NCI-H2107 treated with DMSO at 0.1 percent for 48 hours (cell line): ENCODE measurements at regions not wholly inside any gene's neighbourhood (a gene's known extent, or its start where the extent isn't known, plus 50 kb on each side); places are given as distances from the start of the nearest gene placed in this dataset.
A peak's percentile ranks its signal among the peaks of the same experiment; 100 is the strongest.

Experiments used
- DNase-seq: peaks from one replicate; lab custom pipeline; 2025; ENCODE audit not compliant: unreplicated experiment; lab: John Stamatoyannopoulos, UW

- no peak for DNase-seq
Observed at GRCh38 chr9:129335464-129336129, 157.5 kb upstream of the IER5L start.

DNA sequence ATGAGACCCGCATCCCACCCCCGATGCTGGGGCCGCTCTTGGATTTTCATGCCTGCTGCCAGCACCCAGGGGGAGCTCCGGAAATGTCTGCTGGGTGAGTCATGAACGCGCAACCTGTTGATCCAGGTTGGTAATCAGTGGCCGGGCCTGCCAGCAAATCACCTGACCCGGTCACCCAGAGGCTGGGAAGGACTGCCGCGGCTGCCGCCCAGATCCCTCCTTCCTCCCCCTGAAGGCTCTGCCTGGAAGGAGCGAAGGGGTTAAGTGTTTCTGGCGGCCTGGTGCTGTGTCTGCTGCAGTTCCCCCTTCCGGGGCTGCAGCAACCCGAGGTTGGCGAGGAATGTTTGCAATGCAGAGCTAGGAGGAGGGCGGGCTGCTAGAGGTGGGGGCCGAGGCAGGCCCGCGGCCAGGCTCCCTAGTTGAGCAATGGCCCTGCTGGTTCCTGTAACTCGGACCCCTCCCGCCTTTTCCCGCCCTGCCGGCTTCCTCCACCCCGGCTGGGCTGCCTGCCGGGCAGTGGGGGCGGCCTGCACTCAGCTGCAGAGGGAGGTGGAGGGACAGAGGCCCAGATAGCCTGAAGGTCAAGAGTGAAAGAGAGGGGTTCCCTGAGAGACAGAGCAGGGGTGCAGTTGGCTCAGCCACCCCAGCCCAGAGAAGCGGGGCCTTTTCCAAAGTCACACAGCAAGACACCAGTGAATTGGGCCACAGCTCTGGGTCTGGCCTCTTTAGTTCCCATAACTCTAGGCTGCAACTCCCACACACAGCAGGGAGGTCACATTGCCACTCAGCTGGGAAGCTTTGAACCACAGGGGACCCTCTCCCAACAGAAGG is 156.3 kb upstream of the IER5L start:
- DNase-seq = peak; percentile 25

GRCh38 chr9:129333617-129334104 is 155.6 kb upstream of the IER5L start:
- DNase-seq = no peak

- DNase-seq = no peak
Observed at GRCh38 chr9:129332581-129332980, 154.5 kb upstream of the IER5L start.

GRCh38 chr9:129331772-129332500 is 153.9 kb upstream of the IER5L start:
- DNase-seq = no peak

DNA sequence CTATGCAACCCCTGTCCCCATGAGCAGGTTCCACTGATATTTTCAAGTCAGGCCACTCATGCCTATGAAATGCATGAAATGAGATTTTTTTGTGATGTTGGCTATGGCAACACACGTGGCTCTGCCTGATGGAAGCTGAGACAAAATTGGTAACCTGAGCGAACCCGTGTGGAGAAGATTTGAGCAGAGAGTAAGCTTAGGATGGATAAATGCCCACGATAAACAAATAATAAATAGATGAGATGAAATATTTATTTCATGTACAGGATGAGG is 153.4 kb upstream of the IER5L start:
- no peak for DNase-seq

- no peak for DNase-seq
Observed at GRCh38 chr9:129330711-129331492, 152.8 kb upstream of the IER5L start.

DNA sequence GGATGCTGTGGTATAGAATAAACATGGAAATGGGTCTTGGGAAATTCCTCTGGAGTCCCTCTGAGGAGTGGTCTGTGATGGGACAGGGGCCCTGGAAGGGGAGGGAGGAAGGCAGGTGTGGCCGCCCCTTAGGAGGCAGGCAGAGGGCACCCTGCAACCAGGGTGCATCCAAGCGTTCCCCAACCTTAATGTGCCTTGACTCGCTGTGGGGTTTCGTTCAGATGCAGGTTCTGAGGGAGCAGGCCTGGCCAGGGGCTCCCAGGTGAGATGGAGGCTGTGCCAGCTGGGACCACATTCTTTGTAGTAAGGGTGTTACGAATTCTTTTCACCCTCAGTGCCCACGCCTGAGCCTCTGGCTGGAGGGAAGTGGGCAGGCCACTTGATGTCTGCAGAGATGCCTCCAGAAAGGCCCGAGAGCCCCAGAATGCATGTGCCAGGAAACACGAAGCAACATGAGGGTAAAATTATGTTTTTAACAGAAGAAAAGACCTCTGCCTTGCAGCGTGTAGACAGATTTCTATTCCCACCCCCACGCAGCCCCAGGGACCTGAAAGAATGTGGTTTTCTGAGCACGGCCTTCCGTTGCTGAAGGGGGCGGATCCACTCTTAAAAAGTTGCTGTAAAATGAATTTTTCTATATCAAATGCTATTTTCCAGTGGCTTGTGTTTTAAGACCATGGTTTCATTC is 150.4 kb upstream of the IER5L start:
- DNase-seq = no peak

GRCh38 chr9:129327552-129328328 is 149.7 kb upstream of the IER5L start:
- no peak for DNase-seq

GRCh38 chr9:129326061-129327005 is 148.3 kb upstream of the IER5L start:
- DNase-seq = no peak

GRCh38 chr9:129324808-129325502 is 146.9 kb upstream of the IER5L start:
- no peak for DNase-seq

GRCh38 chr9:129323999-129324553 is 146.0 kb upstream of the IER5L start:
- no peak for DNase-seq

DNA sequence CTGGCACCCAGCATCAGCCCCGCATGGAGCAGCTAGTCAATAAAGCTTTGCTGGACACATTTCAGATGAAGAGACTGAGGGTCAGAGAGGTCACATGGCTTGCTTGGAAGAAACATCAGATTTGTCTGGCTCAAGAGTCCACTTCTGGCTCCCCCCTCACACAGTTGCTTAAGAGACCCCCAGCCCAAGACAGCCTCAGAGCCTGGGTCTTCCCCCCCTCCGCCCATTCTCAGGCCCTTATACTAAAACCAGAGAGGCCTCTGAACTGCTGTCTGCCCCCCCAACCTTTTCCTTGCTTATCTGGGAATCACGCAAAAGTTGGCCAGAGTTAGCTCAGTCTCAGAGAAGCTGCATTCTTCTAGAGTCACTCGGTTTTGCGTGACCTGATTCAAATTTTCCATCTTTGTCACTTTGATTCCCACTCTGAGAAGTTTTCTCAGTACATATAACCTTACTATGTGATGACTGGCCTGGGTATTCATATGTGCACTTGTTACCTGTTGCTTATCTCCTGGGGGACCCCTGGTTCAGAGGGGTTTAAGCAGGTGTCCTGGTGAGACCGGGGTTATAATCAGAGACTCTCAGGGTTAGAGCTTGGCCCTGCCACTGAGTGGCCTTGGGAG is 145.4 kb upstream of the IER5L start:
- DNase-seq = no peak

GRCh38 chr9:129322641-129323375 is 144.7 kb upstream of the IER5L start:
- no peak for DNase-seq

- DNase-seq = no peak
Observed at GRCh38 chr9:129322022-129322621, 144.1 kb upstream of the IER5L start.

DNA sequence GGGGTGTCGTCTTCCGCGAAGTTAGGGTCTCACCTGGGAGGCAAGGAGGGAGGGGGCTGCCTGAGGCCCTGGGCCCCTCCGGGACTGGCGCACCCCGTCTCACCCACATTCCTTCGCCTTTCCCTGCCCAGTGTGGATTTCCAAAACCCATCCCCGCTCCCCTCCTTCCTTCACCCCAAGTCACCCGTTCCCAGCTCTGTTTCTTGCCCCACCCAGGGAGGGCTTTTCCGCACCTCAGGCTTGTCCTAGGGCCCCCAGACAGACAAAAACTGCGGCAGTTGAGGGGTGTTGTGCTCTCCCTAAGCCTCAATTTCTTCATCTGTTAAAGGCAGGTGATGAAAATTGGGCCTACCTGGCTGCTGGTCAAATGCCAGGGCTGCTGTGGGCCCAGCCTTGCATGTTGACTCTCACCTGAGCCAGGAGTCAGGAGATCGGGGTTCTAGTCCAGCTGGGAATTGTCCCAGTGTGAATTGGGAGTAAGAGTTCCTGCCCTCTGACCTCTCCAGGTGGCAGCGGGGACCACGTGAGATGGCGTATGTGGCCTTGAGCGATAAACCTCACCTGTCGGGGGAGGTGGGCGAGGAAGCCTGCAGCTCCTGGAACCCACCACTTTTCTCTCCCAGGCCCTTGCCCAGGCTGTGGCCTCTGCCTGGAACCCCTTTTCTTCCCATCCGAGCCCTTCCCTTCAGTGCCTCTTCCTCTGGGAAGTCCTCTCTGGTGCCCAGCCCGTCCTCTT is 143.4 kb upstream of the IER5L start:
- DNase-seq = no peak
